Nucleus accumbens (tissue), 56 donors: ENCODE measurements at regions not wholly inside any gene's neighbourhood (a gene's known extent, or its start where the extent isn't known, plus 50 kb on each side); places are given as distances from the start of the nearest gene placed in this dataset.

Experiments used
- DNase-seq, 56 donors: peaks; one replicate each; lab custom pipeline; 2025; lab: John Stamatoyannopoulos, UW

- no peak for DNase-seq
Measured at GRCh38 chr12:58186401-58186800, 245.0 kb downstream of the ATP23 start.

DNA sequence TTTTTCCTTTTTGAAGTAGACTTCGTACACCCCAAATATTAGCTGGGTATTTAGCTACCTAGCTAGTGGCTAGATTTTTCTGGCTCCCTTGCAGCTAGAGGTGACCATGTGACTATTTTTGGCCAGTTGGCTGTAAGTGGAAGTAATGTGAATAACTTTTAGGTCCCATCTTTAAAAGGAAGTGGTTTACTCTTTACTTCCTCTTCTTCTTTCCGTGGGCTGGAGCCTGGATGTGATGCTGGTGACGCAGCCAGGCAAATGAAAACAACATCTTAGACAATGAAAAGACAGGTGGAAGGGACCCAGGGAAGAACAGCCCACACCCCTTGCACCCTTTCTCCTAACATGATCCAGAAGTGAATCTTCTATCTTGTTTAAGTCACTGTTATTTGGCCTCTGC lies 245.5 kb downstream of the ATP23 start:
- DNase-seq = no peak

DNA sequence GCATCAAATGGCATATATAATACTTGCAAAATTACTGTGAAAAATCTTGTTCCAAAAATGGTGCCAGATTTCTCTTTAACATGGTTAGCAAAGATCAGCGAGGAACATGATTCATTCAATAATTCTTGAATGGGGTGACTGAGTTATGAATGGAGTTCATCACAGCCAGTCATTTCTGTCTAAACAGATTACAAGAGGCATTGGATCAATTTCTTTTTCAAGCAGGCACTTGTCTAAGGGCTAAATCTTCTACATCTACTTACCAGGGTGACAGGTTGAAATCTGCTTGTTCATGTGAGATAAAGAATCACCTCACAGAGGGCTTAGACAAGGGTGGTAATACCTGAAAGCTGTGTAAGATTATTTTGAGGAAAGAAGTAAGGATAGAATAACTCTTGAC lies 247.7 kb downstream of the ATP23 start:
- no peak for DNase-seq

DNA sequence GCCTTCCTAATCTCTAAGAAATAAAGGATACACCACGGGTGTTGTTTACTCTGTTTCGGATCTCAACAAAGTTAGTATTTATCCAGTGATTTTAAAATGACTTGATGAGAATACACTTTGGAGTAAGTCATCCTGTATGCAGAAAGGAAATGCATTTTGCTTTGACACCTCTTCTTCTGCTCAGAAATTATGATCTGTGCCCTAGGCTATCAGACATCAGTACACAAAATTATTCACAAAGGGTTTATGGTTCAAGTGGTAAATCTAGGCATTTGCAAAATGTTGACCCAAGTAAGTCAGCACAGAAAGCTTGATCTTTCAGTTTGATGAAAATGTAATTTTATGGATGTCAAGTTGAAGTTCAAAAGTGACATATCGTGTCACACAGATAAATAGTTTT lies 248.5 kb downstream of the ATP23 start:
- DNase-seq = no peak

DNA sequence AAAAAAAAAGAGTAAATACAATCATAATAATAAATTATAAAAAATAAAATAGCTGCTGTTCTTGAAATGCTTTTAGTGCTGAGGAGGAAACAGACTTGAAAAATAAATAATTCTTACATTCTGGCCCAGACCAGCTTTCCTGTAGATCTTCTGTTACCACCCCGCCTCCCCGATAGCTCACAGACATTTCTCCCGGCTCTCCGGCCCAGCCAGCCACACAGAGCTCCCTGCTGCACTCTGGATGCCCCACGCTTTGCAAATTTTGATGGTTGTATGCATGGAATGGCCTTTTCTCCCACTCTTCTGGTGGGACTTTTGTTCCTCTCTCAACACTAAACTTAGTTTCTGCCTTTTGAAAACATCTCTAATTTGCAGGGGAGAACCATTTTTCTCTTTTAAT lies 249.3 kb downstream of the ATP23 start:
- DNase-seq = no peak

DNA sequence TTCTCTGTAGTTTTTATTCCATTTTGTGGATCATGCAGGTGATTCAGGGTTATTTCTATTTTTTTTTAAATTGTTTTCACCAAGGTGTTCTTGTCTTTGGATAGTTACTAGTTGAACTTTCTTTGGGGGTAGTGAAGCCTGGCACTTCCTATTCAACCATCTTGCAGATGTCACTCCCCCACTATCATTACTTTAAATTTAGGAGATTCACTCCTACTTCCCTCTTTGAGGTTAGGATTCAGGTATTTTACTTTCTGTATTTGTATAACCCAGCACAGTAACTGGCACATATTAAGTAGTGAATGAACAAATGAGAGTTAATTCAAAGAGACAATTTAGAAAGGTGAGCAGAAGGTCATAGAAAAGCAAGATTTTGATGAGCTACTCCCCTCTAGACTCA lies 255.6 kb downstream of the ATP23 start:
- DNase-seq = no peak

GRCh38 chr12:58202933-58203718 lies 261.8 kb downstream of the ATP23 start:
- DNase-seq = no peak

GRCh38 chr12:58204071-58204470 lies 262.7 kb downstream of the ATP23 start:
- no peak for DNase-seq

- DNase-seq = no peak
Measured at GRCh38 chr12:58206876-58207275, 265.5 kb downstream of the ATP23 start.

DNA sequence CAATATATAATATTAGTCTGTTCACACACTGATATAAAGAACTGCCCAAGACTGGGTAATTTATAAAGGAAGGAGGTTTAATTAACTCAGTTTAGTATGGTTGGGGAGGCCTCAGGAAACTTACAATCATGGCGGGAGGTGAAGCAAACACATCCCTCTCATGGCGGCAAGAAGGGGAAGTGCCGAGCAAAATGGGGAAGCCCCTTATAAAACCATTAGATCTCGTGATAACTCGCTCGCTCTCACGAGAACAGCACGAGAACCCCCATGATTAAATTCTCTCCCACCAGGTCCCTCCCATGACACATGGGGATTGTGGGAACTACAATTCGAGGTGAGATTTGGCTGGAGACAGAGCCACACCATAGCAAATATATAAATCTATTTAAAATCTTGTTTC lies 269.8 kb downstream of the ATP23 start:
- no peak for DNase-seq

DNA sequence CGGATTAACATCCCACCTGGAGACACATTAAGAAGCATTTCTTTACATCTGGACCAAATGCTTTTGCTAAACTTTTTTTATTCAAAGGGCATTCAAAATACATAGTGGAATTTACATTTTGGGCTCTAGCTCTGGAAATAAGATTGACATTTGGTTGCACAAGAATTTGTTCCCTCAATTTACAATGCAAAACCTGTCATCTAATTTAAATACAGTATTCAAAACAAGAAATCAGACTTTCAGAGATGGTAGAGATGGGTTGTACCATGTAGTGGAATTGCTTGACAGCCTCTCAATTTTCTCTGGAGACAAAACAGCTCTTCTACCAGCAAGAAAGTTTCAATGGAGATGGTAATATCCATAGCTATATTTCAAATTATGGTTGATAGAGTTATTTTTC lies 275.8 kb downstream of the ATP23 start:
- DNase-seq = no peak

GRCh38 chr12:58224536-58225105 lies 283.3 kb downstream of the ATP23 start:
- DNase-seq = no peak

DNA sequence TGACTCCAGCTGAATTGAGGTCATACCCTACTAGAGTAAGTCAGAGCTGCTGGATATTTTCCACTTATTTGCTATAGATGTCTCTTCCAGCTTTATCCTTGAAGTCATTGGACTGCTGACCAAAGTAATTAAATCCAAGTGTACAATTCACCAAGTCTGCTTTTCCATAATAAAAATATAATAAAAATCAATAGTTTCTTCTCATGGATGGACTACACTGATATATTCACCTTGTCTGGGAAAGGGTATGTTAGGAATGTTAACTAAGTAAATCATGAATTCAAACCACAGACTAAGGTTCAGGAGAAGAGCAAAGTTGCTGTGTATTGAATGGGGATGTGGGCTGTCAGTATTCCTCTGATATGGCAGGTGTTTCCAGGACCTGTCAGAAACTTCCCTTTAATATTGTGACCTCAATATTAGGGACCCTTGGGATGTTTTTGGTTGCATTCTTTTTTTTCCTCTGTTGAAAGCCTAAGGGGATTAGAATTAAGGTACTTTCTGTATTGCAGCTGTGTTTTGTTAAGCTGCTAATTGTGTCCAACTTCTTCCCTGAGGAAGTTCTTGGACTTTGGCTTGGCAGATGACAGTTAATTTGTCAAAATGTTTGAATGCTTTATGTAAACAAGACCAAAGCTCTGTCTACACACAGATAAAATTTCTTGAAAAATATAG lies 284.0 kb downstream of the ATP23 start:
- DNase-seq = no peak

DNA sequence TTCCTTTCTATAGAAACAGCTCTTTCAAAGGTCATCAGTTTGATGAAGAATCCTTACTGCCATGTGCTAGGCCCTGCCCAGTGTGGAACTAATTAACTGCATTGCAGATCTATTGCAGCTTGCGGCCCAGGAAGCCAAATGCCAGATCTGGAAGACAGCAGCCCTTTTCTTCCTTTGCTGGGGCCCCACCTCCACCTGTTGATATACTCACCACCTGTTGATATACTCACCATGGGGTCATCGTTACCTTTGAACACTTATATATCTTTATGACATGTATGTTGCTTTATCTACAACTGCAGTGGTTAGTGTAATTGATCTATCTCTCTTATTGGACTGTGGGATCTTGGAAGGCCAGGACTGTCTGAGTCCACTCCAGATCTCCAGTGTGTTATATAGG lies 292.5 kb downstream of the ATP23 start:
- DNase-seq = no peak

DNA sequence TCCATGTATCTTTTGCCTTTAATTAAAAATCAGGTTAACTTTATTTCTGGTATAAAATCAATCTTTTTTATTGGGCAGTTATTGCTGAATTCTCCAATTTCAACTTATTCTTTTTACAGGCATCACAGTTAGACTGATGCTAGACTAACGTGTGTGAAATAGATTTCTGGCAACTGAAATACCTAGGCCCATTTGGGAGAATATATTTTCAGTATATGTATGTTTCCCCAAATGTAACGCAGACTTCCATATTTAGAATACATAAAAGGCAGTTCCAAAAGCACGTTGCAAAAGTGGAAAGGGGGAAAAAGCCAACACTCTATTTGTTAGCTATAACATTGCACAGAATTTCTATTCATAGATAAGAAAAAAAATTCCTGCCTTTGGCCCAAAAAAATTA lies 297.0 kb downstream of the ATP23 start:
- DNase-seq = no peak

- DNase-seq = no peak
Measured at GRCh38 chr12:58241099-58241498, 299.7 kb downstream of the ATP23 start.

DNA sequence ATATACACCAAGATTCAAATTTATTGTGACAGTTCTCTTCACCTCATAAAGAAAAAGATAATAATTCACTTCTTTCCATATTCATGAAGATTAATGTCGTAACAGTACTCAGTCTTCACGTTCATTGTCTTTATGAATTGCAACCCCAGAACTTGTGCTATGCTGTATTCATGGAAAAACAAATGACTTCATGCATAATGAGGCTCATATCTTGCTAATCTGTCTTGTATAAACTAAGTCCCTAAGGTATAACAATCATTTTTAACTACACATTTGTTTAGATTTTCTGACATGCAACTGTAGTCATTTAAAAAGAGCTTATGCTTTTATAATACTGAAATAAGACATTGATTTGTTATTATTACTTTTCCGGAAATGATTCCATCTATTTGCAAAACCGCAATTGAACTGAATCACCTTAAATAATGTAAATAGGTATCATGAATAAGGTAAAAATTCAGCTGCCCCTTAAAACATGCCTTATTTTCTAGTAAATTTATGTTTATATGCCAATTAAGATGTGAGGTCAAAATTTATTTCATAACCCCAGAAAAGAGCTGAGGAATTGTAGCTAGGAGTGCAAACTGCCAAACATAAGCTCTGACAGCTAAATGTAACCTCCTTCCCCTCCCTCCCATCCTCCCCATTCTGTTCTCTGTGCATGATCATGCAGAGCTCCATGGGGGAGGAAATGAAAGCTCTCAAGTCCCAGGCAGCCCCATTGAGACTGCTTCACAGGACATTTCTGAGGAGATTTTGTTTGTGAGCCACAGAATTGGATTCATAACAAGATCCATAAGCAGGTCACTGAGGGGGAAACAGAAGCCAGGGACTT lies 301.6 kb downstream of the ATP23 start:
- DNase-seq = no peak

GRCh38 chr12:58247633-58248032 lies 306.3 kb downstream of the ATP23 start:
- DNase-seq = no peak

DNA sequence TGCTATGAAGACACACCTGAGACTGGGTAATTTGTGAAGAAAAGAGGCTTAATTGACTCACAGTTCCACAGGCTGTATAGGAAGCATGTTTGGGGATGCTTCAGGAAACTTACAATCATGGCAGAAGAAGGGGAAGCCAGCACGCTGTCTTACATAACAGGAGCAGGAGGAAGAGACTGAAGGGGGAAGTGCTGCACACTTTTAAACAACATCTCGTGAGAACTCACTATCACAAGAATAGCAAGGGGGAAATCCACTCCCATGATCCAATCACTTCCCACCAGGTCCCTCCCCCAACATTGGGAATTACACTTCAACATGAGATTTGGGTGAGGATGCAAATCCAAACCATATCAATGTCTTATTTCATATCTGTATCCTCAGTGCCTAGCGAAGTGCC lies 307.2 kb downstream of the ATP23 start:
- no peak for DNase-seq

DNA sequence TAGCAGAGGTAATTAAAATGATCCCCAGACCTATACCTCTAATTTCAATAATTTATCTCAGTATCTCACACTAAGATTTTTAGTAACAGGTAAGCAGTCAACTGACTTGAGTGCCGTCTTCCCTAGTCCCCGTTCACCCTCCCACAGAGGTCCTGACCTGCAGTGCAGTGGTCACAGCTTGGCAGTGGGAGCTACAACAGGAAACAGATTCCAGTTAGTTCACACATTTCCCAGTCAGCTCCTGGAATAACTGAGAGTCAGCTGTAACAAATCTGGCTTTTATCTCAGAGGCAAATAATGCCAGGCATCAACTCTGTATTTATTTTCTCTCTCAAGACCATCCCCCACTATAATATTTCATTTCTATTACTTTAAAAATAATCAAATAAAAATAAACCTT lies 308.2 kb downstream of the ATP23 start:
- DNase-seq = no peak

- no peak for DNase-seq
Measured at GRCh38 chr12:58250077-58250476, 308.7 kb downstream of the ATP23 start.
